GM12872 (cell line): ENCODE measurements at regions not wholly inside any gene's neighbourhood (a gene's known extent, or its start where the extent isn't known, plus 50 kb on each side); places are given as distances from the start of the nearest gene placed in this dataset.

Experiments used
- CTCF ChIP-seq: IDR thresholded peaks from 3 replicates; pipeline ENCODE4 v1.5.1; 2011; ENCODE audit warnings: low read depth, mild to moderate bottlenecking, low read length, moderate library complexity; ENCODE audit not compliant: insufficient read depth

- no peak for TF ChIP-seq CTCF
Observed at GRCh38 chr7:142534726-142535122, 214.5 kb upstream of the PRSS1 start.

- TF ChIP-seq CTCF = no peak
Observed at GRCh38 chr7:142533920-142534319, 215.4 kb upstream of the PRSS1 start.

GRCh38 chr7:142529591-142529990 is 219.7 kb upstream of the PRSS1 start:
- no peak for TF ChIP-seq CTCF

GRCh38 chr7:142528608-142529408 is 220.5 kb upstream of the PRSS1 start:
- no peak for TF ChIP-seq CTCF

GRCh38 chr7:142523821-142524460 is 225.3 kb upstream of the PRSS1 start:
- no peak for TF ChIP-seq CTCF

GRCh38 chr7:142522735-142523134 is 226.5 kb upstream of the PRSS1 start:
- no peak for TF ChIP-seq CTCF

GRCh38 chr7:142520885-142521284 is 228.4 kb upstream of the PRSS1 start:
- peak; percentile 52 for TF ChIP-seq CTCF
